GM19468 (cell line): ENCODE measurements at regions not wholly inside any gene's neighbourhood (a gene's known extent, or its start where the extent isn't known, plus 50 kb on each side); places are given as distances from the start of the nearest gene placed in this dataset.
"Not testable (repeated sequence)": the region's sequence is repeated elsewhere in the genome, so short reads cannot be mapped to it uniquely, and the experiment has no call there.

Experiments
- ATAC-seq: cut with Tn5 transposase; IDR thresholded peaks from one replicate; pipeline ENCODE4 v1.9.1; 2021; ENCODE audit warnings: mild to moderate bottlenecking, moderate library complexity, moderate number of reproducible peaks; ENCODE audit not compliant: unreplicated experiment; ENCODE audit errors: extremely low read depth

- ATAC-seq, result no peak
Measured at GRCh38 chr7:131627735-131628190, 71.3 kb upstream of the PODXL start.

GRCh38 chr7:131626643-131627042 is 70.2 kb upstream of the PODXL start:
- ATAC-seq, result no peak

- ATAC-seq, result no peak
Measured at GRCh38 chr7:131625817-131626372, 69.5 kb upstream of the PODXL start.

- not testable (repeated sequence) for ATAC-seq
Measured at GRCh38 chr7:131625345-131625744, 68.9 kb upstream of the PODXL start.

- no peak for ATAC-seq
Measured at GRCh38 chr7:131624536-131624935, 68.1 kb upstream of the PODXL start.

GRCh38 chr7:131623154-131623553 is 66.7 kb upstream of the PODXL start:
- no peak for ATAC-seq

GRCh38 chr7:131621652-131622051 is 65.2 kb upstream of the PODXL start:
- ATAC-seq, result no peak

GRCh38 chr7:131620673-131621609 is 64.5 kb upstream of the PODXL start:
- no peak for ATAC-seq

- no peak for ATAC-seq
Measured at GRCh38 chr7:131619336-131620305, 63.2 kb upstream of the PODXL start.

- no peak for ATAC-seq
Measured at GRCh38 chr7:131618391-131618790, 62.0 kb upstream of the PODXL start.

GRCh38 chr7:131616487-131617200 is 60.2 kb upstream of the PODXL start:
- ATAC-seq, result no peak

GRCh38 chr7:131613909-131614308 is 57.5 kb upstream of the PODXL start:
- ATAC-seq, result no peak

- ATAC-seq, result no peak
Measured at GRCh38 chr7:131610007-131610406, 53.6 kb upstream of the PODXL start.

GRCh38 chr7:131608116-131608500 is 51.7 kb upstream of the PODXL start:
- no peak for ATAC-seq

- no peak for ATAC-seq
Measured at GRCh38 chr7:131607291-131608115, 51.1 kb upstream of the PODXL start.

- no peak for ATAC-seq
Measured at GRCh38 chr7:131606346-131607290, 50.2 kb upstream of the PODXL start.
